DND-41 (cell line): ENCODE measurements at regions not wholly inside any gene's neighbourhood (a gene's known extent, or its start where the extent isn't known, plus 50 kb on each side); places are given as distances from the start of the nearest gene placed in this dataset.

Experiments
- ATAC-seq: fragments of 200-7000 bp; cut with Tn5 transposase; 3 replicates; pipeline ENCODE4 v1.9.1; 2021; ENCODE audit warnings: low read depth; ENCODE audit not compliant: insufficient read depth
- DNase-seq: peaks from one replicate; pipeline ENCODE4 v3.0.0-alpha.2; 2020
- H2AFZ ChIP-seq: 2 replicates; pipeline ENCODE4 v1.6.0; 2012; ENCODE audit warnings: low read depth, low read length
- H3K27ac ChIP-seq: 2 replicates; pipeline ENCODE4 v1.5.1; 2012; ENCODE audit warnings: low read length, inconsistent platforms
- H3K27me3 ChIP-seq: fragments of 200-600 bp; sonication (generic); 2 replicates; pipeline ENCODE4 v1.6.0; 2012; ENCODE audit warnings: low read length, mild to moderate bottlenecking, inconsistent platforms; ENCODE audit not compliant: insufficient read depth, poor library complexity
- H3K36me3 ChIP-seq: 2 replicates; pipeline ENCODE4 v1.5.1; 2012; ENCODE audit warnings: low read length, inconsistent platforms; ENCODE audit not compliant: insufficient read depth
- H3K4me1 ChIP-seq: 2 replicates; pipeline ENCODE4 v1.5.1; 2012; ENCODE audit warnings: mild to moderate bottlenecking, low read length; ENCODE audit not compliant: insufficient read depth
- H3K4me2 ChIP-seq: 2 replicates; pipeline ENCODE4 v1.6.0; 2012; ENCODE audit warnings: mild to moderate bottlenecking, moderate library complexity, low read length, inconsistent platforms; ENCODE audit not compliant: insufficient read depth
- H3K4me3 ChIP-seq, 2 experiments: fragments of 200-600 bp in 1 of 2; shearing (Covaris generic) in 1 of 2; 2 replicates each; pipeline ENCODE4 v1.5.1; 2012 to 2016; ENCODE audit warnings: inconsistent platforms in 2 of 2, low read length in 2 of 2, mild to moderate bottlenecking in 2 of 2, low read depth in 1 of 2, moderate library complexity in 1 of 2
- H3K79me2 ChIP-seq: 2 replicates; pipeline ENCODE4 v1.6.0; 2012; ENCODE audit warnings: low read length, inconsistent platforms; ENCODE audit not compliant: insufficient read depth
- H3K9ac ChIP-seq: 2 replicates; pipeline ENCODE4 v1.6.0; 2012; ENCODE audit warnings: low read depth, mild to moderate bottlenecking, inconsistent platforms, low read length, moderate library complexity
- H3K9me3 ChIP-seq: 2 replicates; pipeline ENCODE4 v1.5.1; 2012; ENCODE audit warnings: low read length, moderate library complexity, mild to moderate bottlenecking, inconsistent platforms; ENCODE audit not compliant: insufficient read depth, severe bottlenecking
- H4K20me1 ChIP-seq: 2 replicates; pipeline ENCODE4 v1.6.0; 2012; ENCODE audit warnings: low read length; ENCODE audit not compliant: insufficient read depth
- EZH2 ChIP-seq: IDR thresholded peaks from 3 replicates; pipeline ENCODE4 v1.6.1; 2012; ENCODE audit warnings: borderline replicate concordance, low read depth, mild to moderate bottlenecking, moderate library complexity, low read length, inconsistent platforms; ENCODE audit not compliant: severe bottlenecking
- TF ChIP-seq, protein P1 (sequence below): IDR thresholded peaks from 2 replicates; pipeline ENCODE4 v1.5.1; 2012; ENCODE audit warnings: borderline replicate concordance, low read length, moderate library complexity, mild to moderate bottlenecking; ENCODE audit not compliant: poor library complexity, severe bottlenecking; ENCODE audit errors: extremely low read depth

GRCh38 chr18:27789406-27789805 is 387.5 kb downstream of the CDH2 start:
- no peak overlapping the region for H3K4me2 ChIP-seq
- H3K36me3 ChIP-seq = no peaks in the 10 kb centered on the region
- H3K27ac ChIP-seq = no peak overlapping the region
- H3K9ac ChIP-seq = no peak overlapping the region
- no peaks in the 10 kb centered on the region for H3K9me3 ChIP-seq
- no peaks in the 10 kb centered on the region for H3K4me1 ChIP-seq
- no peak overlapping the region for H2AFZ ChIP-seq
- no peaks in the 10 kb centered on the region for H3K27me3 ChIP-seq
- no peaks in the 10 kb centered on the region for H3K79me2 ChIP-seq
- H3K4me3 ChIP-seq = no peak overlapping the region
- DNase-seq (no peak), ATAC-seq (no peak)
- no peak for TF ChIP-seq EZH2
- TF ChIP-seq, protein P1, sequence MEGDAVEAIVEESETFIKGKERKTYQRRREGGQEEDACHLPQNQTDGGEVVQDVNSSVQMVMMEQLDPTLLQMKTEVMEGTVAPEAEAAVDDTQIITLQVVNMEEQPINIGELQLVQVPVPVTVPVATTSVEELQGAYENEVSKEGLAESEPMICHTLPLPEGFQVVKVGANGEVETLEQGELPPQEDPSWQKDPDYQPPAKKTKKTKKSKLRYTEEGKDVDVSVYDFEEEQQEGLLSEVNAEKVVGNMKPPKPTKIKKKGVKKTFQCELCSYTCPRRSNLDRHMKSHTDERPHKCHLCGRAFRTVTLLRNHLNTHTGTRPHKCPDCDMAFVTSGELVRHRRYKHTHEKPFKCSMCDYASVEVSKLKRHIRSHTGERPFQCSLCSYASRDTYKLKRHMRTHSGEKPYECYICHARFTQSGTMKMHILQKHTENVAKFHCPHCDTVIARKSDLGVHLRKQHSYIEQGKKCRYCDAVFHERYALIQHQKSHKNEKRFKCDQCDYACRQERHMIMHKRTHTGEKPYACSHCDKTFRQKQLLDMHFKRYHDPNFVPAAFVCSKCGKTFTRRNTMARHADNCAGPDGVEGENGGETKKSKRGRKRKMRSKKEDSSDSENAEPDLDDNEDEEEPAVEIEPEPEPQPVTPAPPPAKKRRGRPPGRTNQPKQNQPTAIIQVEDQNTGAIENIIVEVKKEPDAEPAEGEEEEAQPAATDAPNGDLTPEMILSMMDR = no peak
- H4K20me1 ChIP-seq = no peaks in the 10 kb centered on the region

- Histone ChIP-seq H3K4me3 (no peak overlapping the region), H3K36me3 (no peaks in the 10 kb centered on the region), H3K9me3 (no peaks in the 10 kb centered on the region), H4K20me1 (no peaks in the 10 kb centered on the region), H3K4me2 (no peak overlapping the region), H3K79me2 (no peaks in the 10 kb centered on the region), H3K27ac (no peak overlapping the region), H3K4me1 (no peaks in the 10 kb centered on the region), H3K9ac (no peak overlapping the region), H3K27me3 (no peaks in the 10 kb centered on the region), H2AFZ (no peak overlapping the region)
- TF ChIP-seq EZH2 = no peak
- TF ChIP-seq, protein P1 = no peak
- DNase-seq (no peak), ATAC-seq (no peak)
Measured at GRCh38 chr18:27787547-27787946, 389.4 kb downstream of the CDH2 start.

- Histone ChIP-seq H3K27me3 (no peaks in the 10 kb centered on the region), H3K27ac (no peak overlapping the region), H3K4me2 (no peak overlapping the region), H2AFZ (no peak overlapping the region), H3K4me1 (no peaks in the 10 kb centered on the region), H3K9ac (no peak overlapping the region), H3K9me3 (no peaks in the 10 kb centered on the region), H3K4me3 (no peak overlapping the region), H3K79me2 (no peaks in the 10 kb centered on the region), H4K20me1 (no peaks in the 10 kb centered on the region), H3K36me3 (no peaks in the 10 kb centered on the region)
- no peak for TF ChIP-seq EZH2
- ATAC-seq (no peak), DNase-seq (no peak)
Measured at GRCh38 chr18:27785815-27786471, 391.0 kb downstream of the CDH2 start.

- no peak overlapping the region for H3K4me2 ChIP-seq
- no peak for TF ChIP-seq EZH2
- TF ChIP-seq, protein P1 = no peak
Measured at GRCh38 chr18:27780061-27780745, 396.7 kb downstream of the CDH2 start.

More at GRCh38 chr18:27780061-27780745, 396.7 kb downstream of the CDH2 start:
- H2AFZ ChIP-seq = no peak overlapping the region
- no peak overlapping the region for H3K9ac ChIP-seq
- no peak for DNase-seq
- no peaks in the 10 kb centered on the region for H3K36me3 ChIP-seq
- H3K79me2 ChIP-seq = no peaks in the 10 kb centered on the region
- H3K9me3 ChIP-seq = no peaks in the 10 kb centered on the region
- no peaks in the 10 kb centered on the region for H4K20me1 ChIP-seq
- no peaks in the 10 kb centered on the region for H3K27me3 ChIP-seq
- no peak for ATAC-seq
- no peak overlapping the region for H3K4me3 ChIP-seq
- H3K27ac ChIP-seq = no peak overlapping the region
- H3K4me1 ChIP-seq = no peaks in the 10 kb centered on the region
